IMR-90 (cell line): ENCODE measurements at regions not wholly inside any gene's neighbourhood (a gene's known extent, or its start where the extent isn't known, plus 50 kb on each side); places are given as distances from the start of the nearest gene placed in this dataset.

Experiments used
- ATAC-seq: fragments of 200-7000 bp; cut with Tn5 transposase; 2 replicates; pipeline ENCODE4 v1.9.1; 2020; ENCODE audit warnings: low read depth, mild to moderate bottlenecking, moderate library complexity
- BruUV-seq: library from RNA; stranded (reverse); fragments of 400-500 nt; replicated peaks from 2 replicates; lab custom pipeline; 2021; lab: Mats Ljungman, UMichigan
- CTCF ChIA-PET: fragments of 300-600 bp; formaldehyde crosslinking; extraction: SDS; loops from one replicate; lab custom pipeline; 2021; ENCODE audit warnings: antibody characterized with exemption; lab: Yijun Ruan, JAX
- POLR2A ChIA-PET: fragments of 300-600 bp; sonication (Branson Sonifier 250); formaldehyde crosslinking; loops from one replicate; lab custom pipeline; 2022; ENCODE audit warnings: antibody characterized with exemption; ENCODE audit not compliant: unreplicated experiment; lab: Charles Lee
- DNase-seq: peaks from one replicate; pipeline ENCODE4 v3.0.0; 2013
- H2AFZ ChIP-seq: replicated peaks from 2 replicates; pipeline ENCODE3; 2013; ENCODE audit warnings: low read length, mild to moderate bottlenecking; ENCODE audit not compliant: poor library complexity
- H2AK5ac ChIP-seq: 2 replicates; pipeline ENCODE4 v1.6.1; 2013; ENCODE audit warnings: low read depth, low read length, inconsistent platforms
- H2AK9ac ChIP-seq: replicated peaks from 2 replicates; pipeline ENCODE3; 2013; ENCODE audit warnings: mild to moderate bottlenecking, low read depth, low read length, moderate library complexity; ENCODE audit not compliant: poor library complexity
- H2BK120ac ChIP-seq: 2 replicates; pipeline ENCODE4 v1.6.1; 2013; ENCODE audit warnings: low read depth, low read length, inconsistent platforms
- H2BK15ac ChIP-seq: 3 replicates; pipeline ENCODE4 v1.6.1; 2013; ENCODE audit warnings: low read depth, low read length, inconsistent platforms
- H2BK20ac ChIP-seq: 2 replicates; pipeline ENCODE4 v1.6.1; 2013; ENCODE audit warnings: low read depth, mild to moderate bottlenecking, inconsistent platforms, low read length, moderate library complexity
- H2BK5ac ChIP-seq: 2 replicates; pipeline ENCODE4 v1.6.1; 2013; ENCODE audit warnings: mild to moderate bottlenecking, low read depth, low read length, inconsistent platforms; ENCODE audit not compliant: poor library complexity, severe bottlenecking
- H3K14ac ChIP-seq: replicated peaks from 2 replicates; pipeline ENCODE4 v1.6.1; 2013; ENCODE audit warnings: low read depth, low read length, inconsistent platforms
- H3K18ac ChIP-seq: 2 replicates; pipeline ENCODE4 v1.6.1; 2013; ENCODE audit warnings: low read depth, low read length, control low read depth
- H3K23ac ChIP-seq: 2 replicates; pipeline ENCODE4 v1.6.1; 2013; ENCODE audit warnings: low read depth, low read length, inconsistent platforms
- H3K27ac ChIP-seq: 2 replicates; pipeline ENCODE4 v1.5.1; 2013; ENCODE audit warnings: mild to moderate bottlenecking, control low read depth, low read length; ENCODE audit not compliant: insufficient read depth
- H3K27me3 ChIP-seq: 2 replicates; pipeline ENCODE4 v1.6.1; 2013; ENCODE audit warnings: low read length; ENCODE audit not compliant: control insufficient read depth, insufficient read depth
- H3K36me3 ChIP-seq: 2 replicates; pipeline ENCODE4 v1.6.1; 2013; ENCODE audit warnings: low read length, mixed read lengths; ENCODE audit not compliant: control insufficient read depth, insufficient read depth
- H3K4ac ChIP-seq: 2 replicates; pipeline ENCODE4 v1.6.1; 2013; ENCODE audit warnings: low read depth, low read length, inconsistent platforms
- H3K4me1 ChIP-seq: 2 replicates; pipeline ENCODE4 v1.6.1; 2013; ENCODE audit warnings: low read length, mixed read lengths; ENCODE audit not compliant: control insufficient read depth, insufficient read depth
- H3K4me2 ChIP-seq: 2 replicates; pipeline ENCODE4 v1.6.1; 2013; ENCODE audit warnings: low read depth, mild to moderate bottlenecking, control low read depth, low read length, moderate library complexity
- H3K4me3 ChIP-seq: 2 replicates; pipeline ENCODE4 v1.5.1; 2013; ENCODE audit warnings: low read depth, mild to moderate bottlenecking, control low read depth, low read length, moderate library complexity; ENCODE audit not compliant: insufficient read depth
- H3K56ac ChIP-seq: 2 replicates; pipeline ENCODE4 v1.6.1; 2013; ENCODE audit warnings: low read length, inconsistent platforms; ENCODE audit not compliant: insufficient read depth; ENCODE audit errors: extremely low read depth
- H3K79me1 ChIP-seq, 2 experiments: 2 replicates each; pipeline ENCODE4 v1.6.1; 2013; ENCODE audit warnings: low read length in 2 of 2, inconsistent platforms in 1 of 2, low read depth in 1 of 2
- H3K9ac ChIP-seq: 2 replicates; pipeline ENCODE4 v1.6.1; 2013; ENCODE audit warnings: low read depth, low read length, control low read depth
- H3K9me1 ChIP-seq: 2 replicates; pipeline ENCODE4 v1.6.1; 2013; ENCODE audit warnings: low read length, inconsistent platforms; ENCODE audit not compliant: insufficient read depth
- H3K9me3 ChIP-seq: 2 replicates; pipeline ENCODE4 v1.6.1; 2013; ENCODE audit warnings: low read length; ENCODE audit not compliant: control insufficient read depth, insufficient read depth
- H4K20me1 ChIP-seq: 2 replicates; pipeline ENCODE4 v1.6.1; 2013; ENCODE audit warnings: low read length, inconsistent platforms; ENCODE audit not compliant: insufficient read depth
- H4K5ac ChIP-seq: 2 replicates; pipeline ENCODE4 v1.6.1; 2013; ENCODE audit warnings: mild to moderate bottlenecking, low read depth, low read length, control low read depth
- H4K8ac ChIP-seq, 2 experiments: 2 replicates each; pipeline ENCODE4 v1.6.1; 2013; ENCODE audit warnings: low read depth in 2 of 2, low read length in 2 of 2, control low read depth in 1 of 2, inconsistent platforms in 1 of 2
- H4K91ac ChIP-seq: 2 replicates; pipeline ENCODE4 v1.6.1; 2013; ENCODE audit warnings: low read depth, low read length, inconsistent platforms; ENCODE audit not compliant: insufficient read depth
- BHLHE40 ChIP-seq: fragments of 150-350 bp; IDR thresholded peaks from 2 replicates; pipeline ENCODE4 v1.6.1; 2016; ENCODE audit warnings: mild to moderate bottlenecking, low read depth, low read length
- CEBPB ChIP-seq: IDR thresholded peaks from 2 replicates; pipeline ENCODE4 v1.6.1; 2012; ENCODE audit warnings: low read depth, low read length, improper control_type of control experiment
- CHD1 ChIP-seq: IDR thresholded peaks from 2 replicates; pipeline ENCODE4 v1.6.1; 2012; ENCODE audit warnings: low read depth, low read length, improper control_type of control experiment
- ELK1 ChIP-seq: fragments of 150-350 bp; IDR thresholded peaks from 2 replicates; pipeline ENCODE4 v1.6.1; 2016; ENCODE audit warnings: low read depth, mild to moderate bottlenecking, low read length, moderate library complexity, borderline replicate concordance
- FOS ChIP-seq: fragments of 150-350 bp; IDR thresholded peaks from 2 replicates; pipeline ENCODE4 v1.6.1; 2016; ENCODE audit warnings: low read depth, low read length
- MAFK ChIP-seq: IDR thresholded peaks from 2 replicates; pipeline ENCODE4 v1.6.1; 2012; ENCODE audit warnings: low read depth, low read length, improper control_type of control experiment
- MAZ ChIP-seq: IDR thresholded peaks from 2 replicates; pipeline ENCODE4 v1.6.1; 2012; ENCODE audit warnings: low read depth, mild to moderate bottlenecking, low read length, improper control_type of control experiment, moderate library complexity, borderline replicate concordance
- RAD21 ChIP-seq: IDR thresholded peaks from 2 replicates; pipeline ENCODE4 v1.6.1; 2012; ENCODE audit warnings: low read length, improper control_type of control experiment
- RCOR1 ChIP-seq: IDR thresholded peaks from 2 replicates; pipeline ENCODE4 v1.6.1; 2012; ENCODE audit warnings: mild to moderate bottlenecking, low read length, improper control_type of control experiment; ENCODE audit not compliant: insufficient replicate concordance
- WGBS, 2 experiments: methylation state at CpG; one replicate each; pipeline versions ENCODE4 v1.1.5 to v1.1.7; 2013; ENCODE audit warnings: missing lambda C conversion rate in 2 of 2; ENCODE audit not compliant: insufficient read length in 1 of 2; ENCODE audit errors: extremely low coverage in 2 of 2; 5-methylcytosine and 5-hydroxymethylcytosine counted together
- dilution Hi-C: fragments of 300-500 bp; cut with HindIII; formaldehyde crosslinking; loops from one replicate; pipeline ENCODE4 v1.14.3; 2018; ENCODE audit warnings: low sequenced_read_pairs; ENCODE audit not compliant: unreplicated experiment
- in situ Hi-C: fragments of 300-500 bp; cut with MboI; formaldehyde crosslinking; loops from 3 replicates; pipeline ENCODE4 v1.14.3; 2019; ENCODE audit warnings: low sequenced_read_pairs, inconsistent platforms, mixed read lengths
- intact Hi-C: fragments of 100-400 bp; cut with micrococcal nuclease; formaldehyde crosslinking; loops from 2 replicates; pipeline ENCODE4 v1.10.0; 2022
- TF ChIP-seq, protein P1 (sequence below): conservative IDR thresholded peaks from 2 replicates; pipeline ENCODE4 v1.5.1; 2012; ENCODE audit warnings: mild to moderate bottlenecking, low read depth, low read length, improper control_type of control experiment

GRCh38 chr6:44627883-44628271 lies 240.4 kb downstream of the CDC5L start:
- BruUV-seq: no TSS peak
- no peak for TF ChIP-seq FOS
- no peak for TF ChIP-seq ELK1
- TF ChIP-seq RAD21: no peak
- TF ChIP-seq MAFK: no peak
- TF ChIP-seq, protein P1, sequence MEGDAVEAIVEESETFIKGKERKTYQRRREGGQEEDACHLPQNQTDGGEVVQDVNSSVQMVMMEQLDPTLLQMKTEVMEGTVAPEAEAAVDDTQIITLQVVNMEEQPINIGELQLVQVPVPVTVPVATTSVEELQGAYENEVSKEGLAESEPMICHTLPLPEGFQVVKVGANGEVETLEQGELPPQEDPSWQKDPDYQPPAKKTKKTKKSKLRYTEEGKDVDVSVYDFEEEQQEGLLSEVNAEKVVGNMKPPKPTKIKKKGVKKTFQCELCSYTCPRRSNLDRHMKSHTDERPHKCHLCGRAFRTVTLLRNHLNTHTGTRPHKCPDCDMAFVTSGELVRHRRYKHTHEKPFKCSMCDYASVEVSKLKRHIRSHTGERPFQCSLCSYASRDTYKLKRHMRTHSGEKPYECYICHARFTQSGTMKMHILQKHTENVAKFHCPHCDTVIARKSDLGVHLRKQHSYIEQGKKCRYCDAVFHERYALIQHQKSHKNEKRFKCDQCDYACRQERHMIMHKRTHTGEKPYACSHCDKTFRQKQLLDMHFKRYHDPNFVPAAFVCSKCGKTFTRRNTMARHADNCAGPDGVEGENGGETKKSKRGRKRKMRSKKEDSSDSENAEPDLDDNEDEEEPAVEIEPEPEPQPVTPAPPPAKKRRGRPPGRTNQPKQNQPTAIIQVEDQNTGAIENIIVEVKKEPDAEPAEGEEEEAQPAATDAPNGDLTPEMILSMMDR: no peak
- no peak for TF ChIP-seq BHLHE40
- TF ChIP-seq CEBPB: no peak
- TF ChIP-seq CHD1: no peak
- no peak for TF ChIP-seq MAZ
- TF ChIP-seq RCOR1: no peak
- H3K56ac ChIP-seq: no peak overlapping the region
- no peak overlapping the region for H3K23ac ChIP-seq
- H3K79me1 ChIP-seq: no peaks in the 10 kb centered on the region
- ChIA-PET CTCF (no interaction called here), POLR2A (no interaction called here)
- no peak overlapping the region for H4K5ac ChIP-seq
- H4K8ac ChIP-seq: no peak overlapping the region
- no peak overlapping the region for H3K9ac ChIP-seq
- no CpG with 5 or more reads among the region's 7 CpGs for WGBS, 2 experiments
- H3K27me3 ChIP-seq: peaks cover 17% of the 10 kb centered on the region
- H3K36me3 ChIP-seq: no peaks in the 10 kb centered on the region
- in situ Hi-C loops: no loop called here
- H2BK20ac ChIP-seq: no peak overlapping the region
- no peak overlapping the region for H3K27ac ChIP-seq
- H4K20me1 ChIP-seq: no peaks in the 10 kb centered on the region
- intact Hi-C loops: no loop called here
- no peak overlapping the region for H2BK5ac ChIP-seq
- no peak overlapping the region for H2BK15ac ChIP-seq
- no peak overlapping the region for H2AFZ ChIP-seq
- dilution Hi-C loops: no loop called here
- H4K91ac ChIP-seq: no peak overlapping the region
- no peak overlapping the region for H3K4me2 ChIP-seq
- H3K14ac ChIP-seq: no peak overlapping the region
- H3K9me3 ChIP-seq: no peaks in the 10 kb centered on the region
- no peak overlapping the region for H2AK9ac ChIP-seq
- no peak for DNase-seq
- no peaks in the 10 kb centered on the region for H3K4me1 ChIP-seq
- H3K4me3 ChIP-seq: no peak overlapping the region
- no peak overlapping the region for H2AK5ac ChIP-seq
- ATAC-seq: no peak
- no peak overlapping the region for H2BK120ac ChIP-seq
- peaks cover 2% of the 10 kb centered on the region; the same call in 1 of the 2 replicates for H3K9me1 ChIP-seq
- H3K18ac ChIP-seq: no peak overlapping the region
- no peak overlapping the region for H3K4ac ChIP-seq
